SK-N-MC (cell line): ENCODE measurements at regions not wholly inside any gene's neighbourhood (a gene's known extent, or its start where the extent isn't known, plus 50 kb on each side); places are given as distances from the start of the nearest gene placed in this dataset.
"Not testable (repeated sequence)": the region's sequence is repeated elsewhere in the genome, so short reads cannot be mapped to it uniquely, and the experiment has no call there.

Experiments
- DNase-seq: peaks from one replicate; pipeline ENCODE4 v3.0.0-alpha.2; 2011; ENCODE audit warnings: low read depth, low spot score
- H3K27ac ChIP-seq: fragments of 200-600 bp; sonication (generic); 2 replicates; pipeline ENCODE4 v1.5.1; 2016; ENCODE audit warnings: mixed run types
- H3K36me3 ChIP-seq: fragments of 200-600 bp; sonication (generic); 2 replicates; pipeline ENCODE4 v1.6.1; 2017; ENCODE audit warnings: antibody characterized with exemption, low read length, mixed read lengths; ENCODE audit not compliant: insufficient read depth
- H3K4me3 ChIP-seq: fragments of 200-600 bp; sonication (generic); 2 replicates; pipeline ENCODE4 v1.5.1; 2016
- H3K9ac ChIP-seq: fragments of 200-600 bp; sonication (generic); 2 replicates; pipeline ENCODE4 v1.8.0; 2017; ENCODE audit warnings: mixed run types, mixed read lengths; ENCODE audit not compliant: insufficient read length
- H3K9me3 ChIP-seq: fragments of 200-600 bp; sonication (generic); 2 replicates; pipeline ENCODE4 v1.6.1; 2017; ENCODE audit warnings: low read depth, mild to moderate bottlenecking, antibody characterized with exemption, low read length, moderate library complexity, mixed read lengths
- EZH2 ChIP-seq: fragments of 200-600 bp; sonication (generic); IDR thresholded peaks from one replicate; pipeline ENCODE4 v1.6.1; 2017; ENCODE audit warnings: antibody characterized with exemption
- FOXP2 ChIP-seq: optimal IDR thresholded peaks from 2 replicates; pipeline ENCODE3; 2011; ENCODE audit warnings: mild to moderate bottlenecking, moderate library complexity; ENCODE audit not compliant: insufficient read depth; ENCODE audit errors: extremely low read length, control extremely low read depth
- POLR2AphosphoS5 ChIP-seq: IDR thresholded peaks from 2 replicates; pipeline ENCODE4 v1.6.1; 2012; ENCODE audit warnings: mild to moderate bottlenecking, low read depth, low read length, borderline replicate concordance

DNA sequence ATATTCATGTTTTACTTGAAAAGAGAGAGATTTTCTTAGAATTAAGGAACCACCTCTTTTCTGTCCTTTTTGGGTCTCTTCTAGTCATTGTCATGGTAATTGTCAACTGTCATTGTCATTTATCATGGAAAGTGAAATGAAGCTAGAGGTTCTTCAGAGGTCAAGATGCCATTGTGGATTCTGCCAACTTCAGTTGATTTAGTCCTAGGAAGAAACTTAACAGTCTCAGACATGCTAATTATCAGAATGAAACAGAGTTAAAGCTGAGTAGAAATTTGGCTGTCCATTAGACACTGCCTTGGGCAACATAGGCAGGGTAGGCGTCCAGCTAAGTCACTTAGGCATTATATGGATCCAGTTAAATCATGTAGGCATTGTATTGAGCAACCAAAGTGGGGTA lies 796.1 kb upstream of the ADGRL3 start:
- H3K27ac ChIP-seq = no peak overlapping the region
- H3K4me3 ChIP-seq = no peak overlapping the region
- no peak for TF ChIP-seq FOXP2
- TF ChIP-seq POLR2AphosphoS5 = no peak
- no peak for TF ChIP-seq EZH2
- DNase-seq = no peak
- H3K9ac ChIP-seq = no peak overlapping the region
- H3K9me3 ChIP-seq = no peaks in the 10 kb centered on the region
- no peaks in the 10 kb centered on the region for H3K36me3 ChIP-seq

DNA sequence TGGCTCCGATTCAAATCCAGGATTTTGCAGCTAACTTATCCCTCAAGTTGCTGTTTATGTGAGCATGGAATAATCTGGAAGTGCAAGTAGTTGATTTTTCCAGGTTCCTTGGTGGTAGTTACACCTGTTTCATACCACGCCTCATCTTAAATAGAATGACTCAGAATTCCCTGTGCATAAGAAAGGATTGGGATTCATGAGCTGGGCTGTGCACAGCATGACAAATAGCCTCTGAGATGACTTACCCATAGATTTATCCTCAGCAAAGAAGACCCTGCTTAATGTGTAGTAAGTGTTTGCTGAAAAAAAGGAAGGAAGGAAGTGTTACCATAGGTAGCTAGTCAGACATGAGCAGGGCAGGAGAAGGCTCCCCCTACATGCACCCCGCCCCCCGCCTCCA lies 777.7 kb upstream of the ADGRL3 start:
- Histone ChIP-seq H3K36me3 (no peaks in the 10 kb centered on the region), H3K9me3 (no peaks in the 10 kb centered on the region), H3K9ac (no peak overlapping the region), H3K27ac (no peak overlapping the region), H3K4me3 (no peak overlapping the region)
- DNase-seq = no peak
- TF ChIP-seq EZH2 (no peak), FOXP2 (no peak), POLR2AphosphoS5 (no peak)

DNA sequence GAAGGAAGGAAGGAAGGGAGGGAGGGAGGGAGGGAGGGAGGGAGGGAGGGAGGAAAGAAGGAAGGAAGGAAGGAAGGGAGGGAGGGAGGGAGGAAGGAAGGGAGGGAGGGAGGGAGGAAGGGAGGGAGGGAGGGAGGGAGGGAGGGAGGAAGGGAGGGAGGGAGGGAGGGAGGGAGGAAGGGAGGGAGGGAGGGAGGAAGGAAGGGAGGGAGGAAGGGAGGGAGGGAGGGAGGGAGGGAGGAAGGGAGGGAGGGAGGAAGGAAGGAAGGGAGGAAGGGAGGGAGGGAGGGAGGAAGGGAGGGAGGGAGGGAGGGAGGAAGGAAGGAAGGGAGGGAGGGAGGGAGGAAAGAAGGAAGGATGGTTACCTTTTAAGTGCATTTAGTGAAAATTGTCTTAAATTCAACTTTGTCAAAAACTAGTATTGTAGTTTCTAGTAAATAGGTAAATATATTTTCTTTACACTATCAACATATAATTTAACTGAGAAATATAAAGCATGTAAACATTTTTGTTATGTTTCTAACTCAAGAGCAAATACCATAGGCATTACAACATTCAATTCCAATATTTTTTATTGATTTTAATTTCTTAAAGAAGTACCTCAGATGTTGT lies 776.4 kb upstream of the ADGRL3 start:
- not testable (repeated sequence) for H3K36me3 ChIP-seq, H3K9me3 ChIP-seq, H3K4me3 ChIP-seq, DNase-seq, H3K27ac ChIP-seq, H3K9ac ChIP-seq

DNA sequence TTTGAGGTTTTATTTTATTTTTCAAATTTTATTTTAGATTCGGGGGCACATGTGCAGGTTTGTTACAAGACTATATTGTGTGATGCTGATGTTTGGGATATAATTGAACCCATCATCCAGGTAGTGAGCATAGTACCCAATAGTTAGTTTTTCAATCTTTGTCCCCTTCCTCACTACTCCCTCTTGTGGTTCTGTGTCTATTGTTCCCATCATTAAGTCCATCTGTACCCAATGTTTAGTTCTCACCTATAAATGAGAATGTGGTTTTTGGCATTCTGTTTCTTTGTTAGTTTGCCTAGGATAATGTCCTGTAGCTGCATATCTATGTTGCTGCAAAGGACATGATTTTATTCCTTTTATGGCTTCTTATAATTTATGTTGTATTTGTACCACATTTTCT lies 767.2 kb upstream of the ADGRL3 start:
- Histone ChIP-seq H3K36me3 (no peaks in the 10 kb centered on the region), H3K9ac (no peak overlapping the region), H3K4me3 (no peak overlapping the region), H3K9me3 (no peaks in the 10 kb centered on the region), H3K27ac (no peak overlapping the region)
- TF ChIP-seq POLR2AphosphoS5 (no peak), EZH2 (no peak), FOXP2 (no peak)
- DNase-seq = no peak

DNA sequence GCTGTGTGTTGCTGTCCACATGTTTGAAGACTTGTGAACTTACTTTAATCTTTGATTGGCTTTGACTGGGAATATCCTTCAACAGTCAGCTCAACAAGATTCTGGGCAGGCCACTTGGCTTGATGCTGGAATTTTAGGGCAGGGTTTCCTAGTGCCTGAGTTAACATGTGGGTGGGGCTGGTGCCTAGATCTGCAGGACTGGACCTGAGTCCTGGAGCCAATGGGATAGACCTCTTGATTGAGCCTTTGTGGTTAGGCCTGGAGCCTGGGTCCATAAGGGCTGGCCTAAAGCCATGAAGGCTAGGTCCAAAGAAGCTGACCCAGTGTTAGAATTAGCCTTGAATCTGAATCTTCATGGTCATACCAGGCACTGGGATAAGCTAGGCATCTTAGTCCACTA lies 757.1 kb upstream of the ADGRL3 start:
- Histone ChIP-seq H3K27ac (no peak overlapping the region), H3K9me3 (no peaks in the 10 kb centered on the region), H3K36me3 (no peaks in the 10 kb centered on the region), H3K9ac (no peak overlapping the region), H3K4me3 (no peak overlapping the region)
- TF ChIP-seq FOXP2 (no peak), EZH2 (no peak), POLR2AphosphoS5 (no peak)
- no peak for DNase-seq

DNA sequence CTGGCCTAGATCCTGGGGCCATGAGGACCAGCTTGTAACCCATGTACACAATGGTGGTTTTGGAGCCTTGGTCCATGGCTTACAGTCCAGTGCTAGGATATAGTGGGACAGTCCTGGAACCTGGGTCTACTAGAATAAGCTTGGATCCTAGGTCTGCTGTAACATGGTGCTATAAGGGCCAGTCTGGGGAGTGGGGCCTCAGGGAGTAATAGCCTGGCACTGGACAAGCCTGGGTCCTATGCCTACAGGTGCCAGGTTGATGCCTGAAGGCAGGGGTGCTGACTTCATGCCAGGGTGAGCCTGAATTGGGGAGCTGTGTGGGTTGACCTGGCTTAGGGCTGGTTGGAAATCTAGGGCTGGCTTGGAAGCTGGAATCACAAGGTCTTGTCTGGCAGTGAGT lies 756.3 kb upstream of the ADGRL3 start:
- TF ChIP-seq EZH2 = no peak
- TF ChIP-seq POLR2AphosphoS5 = no peak
- TF ChIP-seq FOXP2 = no peak
- H3K27ac ChIP-seq = no peak overlapping the region
- no peak overlapping the region for H3K9ac ChIP-seq
- DNase-seq = no peak
- H3K4me3 ChIP-seq = no peak overlapping the region
- no peaks in the 10 kb centered on the region for H3K36me3 ChIP-seq
- no peaks in the 10 kb centered on the region for H3K9me3 ChIP-seq

DNA sequence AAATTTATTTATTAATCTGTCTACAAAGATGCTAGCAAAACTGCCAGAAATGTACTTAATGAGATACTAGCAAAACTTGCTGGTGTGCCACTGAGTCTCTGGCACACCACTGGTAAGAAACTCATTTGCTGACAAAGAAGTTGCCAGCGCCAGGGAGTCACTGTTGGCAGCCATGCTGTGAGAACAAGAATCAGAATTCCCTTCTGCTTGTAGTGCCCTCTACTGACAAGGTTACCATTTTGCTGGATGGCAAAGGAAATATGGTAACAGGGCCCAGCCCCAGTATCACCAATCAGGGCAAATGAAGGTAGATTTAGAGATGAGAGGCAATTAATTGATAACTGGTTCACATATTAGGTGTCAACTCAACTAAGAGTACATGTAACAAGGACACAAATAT lies 750.1 kb upstream of the ADGRL3 start:
- Histone ChIP-seq H3K9me3 (no peaks in the 10 kb centered on the region), H3K36me3 (no peaks in the 10 kb centered on the region), H3K4me3 (no peak overlapping the region), H3K9ac (no peak overlapping the region), H3K27ac (no peak overlapping the region)
- DNase-seq = no peak
- TF ChIP-seq FOXP2 = no peak
- TF ChIP-seq EZH2 = no peak
- no peak for TF ChIP-seq POLR2AphosphoS5

DNA sequence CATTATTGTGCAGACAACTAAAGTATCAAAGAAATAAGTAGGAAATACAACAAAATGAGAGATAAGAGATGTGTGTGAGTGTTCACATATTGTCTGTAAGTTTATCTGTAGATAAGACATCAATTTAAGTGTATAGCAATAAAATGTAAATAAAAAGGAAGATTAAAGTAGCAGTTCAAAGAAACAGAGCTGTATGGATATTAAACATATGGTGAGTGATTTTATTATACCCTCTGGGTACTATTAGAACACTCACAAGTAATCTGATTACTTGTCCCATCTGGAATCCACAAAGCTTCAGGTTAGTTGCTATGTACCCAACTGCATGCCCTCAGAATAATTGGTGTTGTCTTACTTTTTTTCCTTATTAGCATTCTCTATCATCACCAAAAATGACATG lies 747.9 kb upstream of the ADGRL3 start:
- Histone ChIP-seq H3K36me3 (no peaks in the 10 kb centered on the region), H3K9me3 (no peaks in the 10 kb centered on the region), H3K4me3 (no peak overlapping the region), H3K27ac (no peak overlapping the region), H3K9ac (no peak overlapping the region)
- no peak for TF ChIP-seq FOXP2
- no peak for TF ChIP-seq EZH2
- no peak for TF ChIP-seq POLR2AphosphoS5
- no peak for DNase-seq

DNA sequence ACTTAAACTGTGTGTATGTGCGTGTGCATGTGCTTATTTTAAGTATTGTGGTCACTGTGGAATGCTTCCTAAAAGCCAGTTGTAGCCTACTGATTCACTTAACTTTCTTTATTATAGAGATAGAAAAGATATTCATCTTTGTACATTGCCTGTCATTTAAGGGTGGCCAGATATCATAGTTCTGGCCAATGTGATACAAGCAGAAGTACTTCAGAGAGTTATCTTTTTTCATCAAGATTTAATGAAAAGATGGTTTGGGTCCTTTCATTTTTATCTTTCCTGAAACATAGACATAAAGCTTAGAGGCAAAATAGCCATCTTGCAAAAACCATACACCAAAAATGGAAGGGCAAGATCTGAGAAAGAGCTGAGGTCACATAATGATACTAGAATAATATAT lies 744.7 kb upstream of the ADGRL3 start:
- TF ChIP-seq FOXP2 (no peak), POLR2AphosphoS5 (no peak), EZH2 (no peak)

DNA sequence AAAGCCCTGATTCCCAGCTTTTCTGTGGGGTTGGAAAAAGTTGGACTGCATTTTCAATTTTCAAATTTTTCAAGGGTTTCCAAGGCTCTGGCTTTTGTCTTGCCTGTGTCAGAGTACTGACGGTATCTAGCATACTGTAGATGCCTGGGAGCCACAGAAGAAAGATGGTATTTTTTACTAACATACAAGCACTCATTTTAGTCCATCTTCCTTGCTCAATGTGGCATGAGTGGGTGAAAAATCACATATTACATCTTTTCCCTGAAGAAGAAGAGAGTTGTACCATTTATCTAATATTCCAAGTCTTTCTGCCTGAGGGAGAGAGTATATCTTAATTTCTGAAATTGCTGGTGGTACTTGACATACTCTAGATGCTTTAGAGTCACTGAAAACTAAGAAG lies 738.6 kb upstream of the ADGRL3 start:
- H3K4me3 ChIP-seq = no peak overlapping the region
- no peaks in the 10 kb centered on the region for H3K9me3 ChIP-seq
- H3K27ac ChIP-seq = no peak overlapping the region
- no peak overlapping the region for H3K9ac ChIP-seq
- no peak for TF ChIP-seq FOXP2
- TF ChIP-seq POLR2AphosphoS5 = no peak
- no peak for TF ChIP-seq EZH2
- no peaks in the 10 kb centered on the region for H3K36me3 ChIP-seq
- DNase-seq = no peak

More for the DNA sequence above, 744.7 kb upstream of the ADGRL3 start:
- Histone ChIP-seq H3K4me3 (no peak overlapping the region), H3K36me3 (no peaks in the 10 kb centered on the region), H3K9me3 (no peaks in the 10 kb centered on the region), H3K27ac (no peak overlapping the region), H3K9ac (no peak overlapping the region)
- DNase-seq = no peak
